Chondrocyte (in vitro differentiated cells): ENCODE measurements at regions not wholly inside any gene's neighbourhood (a gene's known extent, or its start where the extent isn't known, plus 50 kb on each side); places are given as distances from the start of the nearest gene placed in this dataset.

ENCODE experiments used
- DNase-seq: peaks from one replicate; pipeline ENCODE4 v3.0.0; 2021; ENCODE audit warnings: mixed read lengths, low spot score
- H3K27ac Mint-ChIP-seq: one replicate; pipeline ENCODE4 v1.8.0; 2021; ENCODE audit warnings: mild to moderate bottlenecking, moderate library complexity, mixed read lengths; ENCODE audit not compliant: unreplicated experiment
- H3K27me3 Mint-ChIP-seq: 2 replicates; pipeline ENCODE4 v1.8.0; 2021; ENCODE audit warnings: low read depth, mixed read lengths
- H3K36me3 Mint-ChIP-seq: 2 replicates; pipeline ENCODE4 v1.8.0; 2021; ENCODE audit warnings: low read depth, mixed read lengths
- H3K4me1 Mint-ChIP-seq: 2 replicates; pipeline ENCODE4 v1.8.0; 2021; ENCODE audit warnings: low read depth, mild to moderate bottlenecking, mixed read lengths
- H3K4me3 Mint-ChIP-seq: one replicate; pipeline ENCODE4 v1.8.0; 2021; ENCODE audit warnings: mild to moderate bottlenecking, moderate library complexity, mixed read lengths; ENCODE audit not compliant: unreplicated experiment
- H3K9me3 Mint-ChIP-seq: 2 replicates; pipeline ENCODE4 v1.8.0; 2021; ENCODE audit warnings: low read depth, mixed read lengths
- CTCF ChIP-seq: fragments of 200-600 bp; sonication (generic); IDR thresholded peaks from 2 replicates; pipeline ENCODE4 v1.5.0; 2021; ENCODE audit warnings: antibody characterized with exemption, mild to moderate bottlenecking, moderate library complexity

GRCh38 chrX:38856670-38857265, 55.5 kb downstream of the MID1IP1 start:
- Mint-ChIP-seq H3K9me3 (no peaks in the 10 kb centered on the region), H3K27ac (no peak overlapping the region), H3K36me3 (no peaks in the 10 kb centered on the region), H3K4me1 (peaks cover 4% of the 10 kb centered on the region), H3K27me3 (no peaks in the 10 kb centered on the region), H3K4me3 (no peak overlapping the region)
- no peak for TF ChIP-seq CTCF
- no peak for DNase-seq

DNA sequence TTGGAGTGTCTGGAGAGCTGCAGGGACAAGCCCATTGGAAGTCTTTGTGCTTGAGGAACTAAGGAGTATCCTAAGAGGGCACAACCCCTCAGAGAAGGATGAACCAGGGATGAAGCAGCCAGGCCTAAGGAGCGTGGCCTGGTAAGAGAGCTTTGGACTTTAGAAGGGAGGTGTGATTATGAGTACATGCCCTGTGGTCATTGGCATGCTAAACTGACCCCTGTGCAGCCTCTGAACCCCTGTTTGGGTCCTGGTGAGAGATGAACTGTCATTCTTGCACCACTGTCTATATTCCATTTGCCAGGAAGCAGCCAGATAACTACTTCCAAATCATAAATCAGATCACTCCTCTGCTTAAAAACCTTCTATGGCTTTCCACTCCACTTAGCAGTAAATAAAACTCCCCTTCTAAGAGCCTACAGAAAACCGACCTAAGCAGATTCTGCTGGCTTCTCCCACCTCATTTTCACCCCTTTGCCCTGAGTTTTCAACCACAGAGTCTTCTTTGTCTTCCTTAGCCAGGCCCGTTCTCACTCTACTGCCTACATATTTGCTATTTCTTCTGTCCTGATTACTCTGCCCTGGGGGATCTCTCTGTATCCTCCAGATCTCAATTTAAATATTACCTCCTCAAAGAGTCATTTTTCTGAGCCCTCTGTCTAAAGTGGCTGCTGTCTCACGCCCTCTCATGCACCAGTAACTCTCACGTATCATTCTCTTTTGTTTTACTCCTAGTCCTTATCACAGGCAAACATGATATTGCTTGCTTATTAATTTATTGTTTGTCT, 56.7 kb downstream of the MID1IP1 start:
- no peak overlapping the region for H3K27ac Mint-ChIP-seq
- H3K27me3 Mint-ChIP-seq: no peaks in the 10 kb centered on the region
- H3K36me3 Mint-ChIP-seq: no peaks in the 10 kb centered on the region
- H3K4me3 Mint-ChIP-seq: no peak overlapping the region
- TF ChIP-seq CTCF: no peak
- no peaks in the 10 kb centered on the region for H3K9me3 Mint-ChIP-seq
- H3K4me1 Mint-ChIP-seq: peaks cover 4% of the 10 kb centered on the region
- no peak for DNase-seq

- H3K27me3 Mint-ChIP-seq: no peaks in the 10 kb centered on the region
- H3K4me1 Mint-ChIP-seq: peaks cover 4% of the 10 kb centered on the region
- H3K9me3 Mint-ChIP-seq: no peaks in the 10 kb centered on the region
- H3K4me3 Mint-ChIP-seq: no peak overlapping the region
- H3K36me3 Mint-ChIP-seq: no peaks in the 10 kb centered on the region
- TF ChIP-seq CTCF: no peak
- no peak overlapping the region for H3K27ac Mint-ChIP-seq
- DNase-seq: no peak
These were observed 58.3 kb downstream of the MID1IP1 start for GRCh38 chrX:38859602-38860001.

DNA sequence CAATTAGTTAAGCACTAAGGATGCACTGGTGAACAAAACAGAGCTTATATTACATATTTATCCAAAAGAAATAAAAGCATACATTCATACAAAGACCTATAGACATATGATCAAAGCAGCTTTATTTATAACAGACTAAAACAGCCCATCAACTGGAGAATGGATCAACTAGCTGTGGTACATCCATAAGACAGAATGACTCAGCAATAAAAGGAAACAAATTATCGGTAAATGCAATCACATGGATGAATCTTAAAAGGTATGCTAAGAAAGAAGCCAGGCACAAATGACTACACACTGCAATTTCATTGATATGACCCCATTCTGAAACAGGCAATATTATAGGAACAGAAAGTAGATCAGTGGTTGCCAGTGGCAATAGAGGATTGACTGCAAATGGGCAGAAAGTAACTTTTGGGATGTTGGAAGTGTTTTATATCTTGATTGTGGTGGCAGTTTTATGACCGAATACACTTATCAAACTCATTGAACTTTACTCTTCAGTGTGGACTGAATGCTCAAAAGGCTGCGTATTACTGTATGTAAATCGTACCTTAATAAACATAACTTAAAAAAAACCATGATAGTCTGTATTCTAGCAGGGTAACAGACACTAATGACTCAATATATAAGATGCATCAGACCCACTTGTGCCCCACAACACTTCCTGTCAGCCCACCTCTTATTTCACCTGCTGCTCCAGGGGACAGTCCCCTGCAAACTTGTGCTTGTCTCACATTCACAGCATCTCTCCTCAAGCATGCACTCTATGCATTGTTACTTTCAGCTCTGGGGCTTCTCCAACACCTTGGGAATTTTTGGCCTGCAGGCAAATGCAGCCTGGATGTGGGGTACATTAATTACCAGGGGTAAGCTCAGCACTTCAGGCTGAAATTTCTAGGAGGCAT, 59.1 kb downstream of the MID1IP1 start:
- H3K27ac Mint-ChIP-seq: no peak overlapping the region
- H3K4me3 Mint-ChIP-seq: no peak overlapping the region
- DNase-seq: no peak
- H3K4me1 Mint-ChIP-seq: peaks cover 4% of the 10 kb centered on the region
- no peaks in the 10 kb centered on the region for H3K36me3 Mint-ChIP-seq
- H3K27me3 Mint-ChIP-seq: no peaks in the 10 kb centered on the region
- TF ChIP-seq CTCF: no peak
- no peaks in the 10 kb centered on the region for H3K9me3 Mint-ChIP-seq

GRCh38 chrX:38861489-38861888, 60.2 kb downstream of the MID1IP1 start:
- Mint-ChIP-seq H3K27me3 (no peaks in the 10 kb centered on the region), H3K36me3 (no peaks in the 10 kb centered on the region), H3K27ac (no peak overlapping the region), H3K4me1 (peaks cover 4% of the 10 kb centered on the region), H3K9me3 (no peaks in the 10 kb centered on the region), H3K4me3 (no peak overlapping the region)
- no peak for TF ChIP-seq CTCF
- DNase-seq: no peak
